Gastroesophageal sphincter (tissue), 3 donors: ENCODE measurements at regions not wholly inside any gene's neighbourhood (a gene's known extent, or its start where the extent isn't known, plus 50 kb on each side); places are given as distances from the start of the nearest gene placed in this dataset.

ENCODE experiments used
- CTCF ChIP-seq, 4 experiments: fragments of 200-600 bp in 2 of 4; fragments of 450-650 bp in 2 of 4; sonication (generic) in 1 of 4; IDR thresholded peaks; one replicate each; pipeline ENCODE4 v1.5.1; 2017 to 2019; ENCODE audit warnings: antibody characterized with exemption in 4 of 4, mild to moderate bottlenecking in 2 of 4, moderate library complexity in 2 of 4
- POLR2A ChIP-seq, 2 donors: fragments of 450-650 bp; IDR thresholded peaks; one replicate each; pipeline ENCODE4 v1.6.1; 2017; ENCODE audit warnings: antibody characterized with exemption in 2 of 2, mild to moderate bottlenecking in 2 of 2, moderate library complexity in 1 of 2
- POLR2AphosphoS5 ChIP-seq: sonication (generic); formaldehyde crosslinking; IDR thresholded peaks from one replicate; pipeline ENCODE4 v1.6.1; 2017; ENCODE audit warnings: antibody characterized with exemption

DNA sequence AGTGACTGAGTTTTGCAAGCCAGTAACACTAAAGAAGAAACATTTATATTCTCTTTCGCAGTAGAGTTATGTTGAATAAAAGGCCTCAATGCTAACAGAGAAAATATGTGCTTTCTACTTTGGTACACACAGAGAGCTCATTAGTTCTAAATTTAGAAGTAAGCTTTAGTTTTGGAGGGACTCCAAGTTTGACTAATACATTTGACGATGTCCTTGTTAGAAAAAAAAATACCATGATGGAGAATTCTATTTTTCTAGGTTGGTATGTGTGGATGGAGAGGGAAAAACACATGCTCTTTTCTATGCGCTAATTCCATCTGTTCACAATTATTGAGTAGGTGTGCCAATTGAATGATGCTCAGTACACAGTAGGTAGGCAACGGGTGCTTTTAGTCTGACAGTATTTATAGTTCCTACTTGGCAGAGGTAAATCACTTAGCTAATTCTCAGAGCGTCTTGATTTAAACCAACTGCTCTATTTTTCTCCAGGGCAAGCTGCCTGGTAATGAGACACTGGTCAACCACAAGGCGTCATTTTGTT, 327.2 kb upstream of the AKR1E2 start:
- peak; percentile 87 for TF ChIP-seq POLR2AphosphoS5
- peak in 3 of 4 experiments; percentile 17 to 46 (median 35) for TF ChIP-seq CTCF (IDR thresholded peaks at IDR 0.05)
- TF ChIP-seq POLR2A (IDR thresholded peaks at IDR 0.05): no peak
